ENCODE measurements at regions not wholly inside any gene's neighbourhood (a gene's known extent, or its start where the extent isn't known, plus 50 kb on each side); places are given as distances from the start of the nearest gene placed in this dataset.

DNA sequence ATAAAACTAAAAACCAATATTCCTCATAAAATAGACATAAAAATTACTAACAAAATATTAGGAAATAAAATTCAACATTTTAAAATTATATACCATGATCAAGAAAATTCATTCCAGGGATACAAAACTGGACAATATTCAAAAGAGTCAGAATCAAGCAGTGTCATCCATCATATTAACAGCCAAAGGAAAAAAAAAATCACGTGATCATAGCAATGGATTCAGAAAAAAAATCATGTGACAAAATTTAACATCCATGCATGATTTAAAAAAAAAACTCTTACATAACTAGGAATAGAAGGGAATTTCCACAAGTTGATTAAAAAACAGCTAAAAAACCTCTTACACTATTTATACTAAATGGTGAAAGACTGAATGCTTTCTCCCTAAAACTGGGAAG lies 95.3 kb upstream of the USP47 start:
- Histone ChIP-seq H3K9ac (ENCODE audit: insufficient read depth, low read length) (no peak overlapping the region), H3K4me2 (ENCODE audit: extremely low read depth, insufficient read depth, low read length) (no peak overlapping the region)

DNA sequence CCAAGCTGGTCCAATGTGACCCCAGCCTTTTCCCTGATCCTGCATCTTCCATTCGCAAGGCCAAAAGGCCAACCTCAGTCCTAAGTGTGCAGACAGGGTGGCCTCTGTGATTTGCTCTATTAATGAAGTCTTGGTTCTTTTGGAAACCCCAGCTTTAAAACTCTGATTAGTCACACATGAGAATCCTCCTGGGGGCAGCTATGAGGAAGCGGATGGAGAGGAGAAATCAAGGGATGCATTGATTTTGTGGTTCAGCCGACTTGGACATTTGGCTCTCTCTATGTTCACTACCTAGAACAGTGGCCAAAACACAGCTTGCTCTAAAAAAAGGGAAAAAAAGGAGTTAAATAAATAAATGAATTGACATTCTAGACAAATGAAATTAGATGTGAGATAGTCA lies 98.6 kb upstream of the USP47 start:
- no peaks in the 10 kb centered on the region for H3K9me3 ChIP-seq (ENCODE audit: control insufficient read depth, insufficient read depth, low read depth, low read length)
- H3K36me3 ChIP-seq (ENCODE audit: control insufficient read depth, insufficient read depth, low read length): no peaks in the 10 kb centered on the region
- no peak for TF ChIP-seq EZH2 (IDR thresholded peaks at IDR 0.05; ENCODE audit: low read length, missing control alignments)
- TF ChIP-seq, protein P1, sequence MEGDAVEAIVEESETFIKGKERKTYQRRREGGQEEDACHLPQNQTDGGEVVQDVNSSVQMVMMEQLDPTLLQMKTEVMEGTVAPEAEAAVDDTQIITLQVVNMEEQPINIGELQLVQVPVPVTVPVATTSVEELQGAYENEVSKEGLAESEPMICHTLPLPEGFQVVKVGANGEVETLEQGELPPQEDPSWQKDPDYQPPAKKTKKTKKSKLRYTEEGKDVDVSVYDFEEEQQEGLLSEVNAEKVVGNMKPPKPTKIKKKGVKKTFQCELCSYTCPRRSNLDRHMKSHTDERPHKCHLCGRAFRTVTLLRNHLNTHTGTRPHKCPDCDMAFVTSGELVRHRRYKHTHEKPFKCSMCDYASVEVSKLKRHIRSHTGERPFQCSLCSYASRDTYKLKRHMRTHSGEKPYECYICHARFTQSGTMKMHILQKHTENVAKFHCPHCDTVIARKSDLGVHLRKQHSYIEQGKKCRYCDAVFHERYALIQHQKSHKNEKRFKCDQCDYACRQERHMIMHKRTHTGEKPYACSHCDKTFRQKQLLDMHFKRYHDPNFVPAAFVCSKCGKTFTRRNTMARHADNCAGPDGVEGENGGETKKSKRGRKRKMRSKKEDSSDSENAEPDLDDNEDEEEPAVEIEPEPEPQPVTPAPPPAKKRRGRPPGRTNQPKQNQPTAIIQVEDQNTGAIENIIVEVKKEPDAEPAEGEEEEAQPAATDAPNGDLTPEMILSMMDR (conservative IDR thresholded peaks at IDR 0.05 in 1 of 2, IDR thresholded peaks at IDR 0.05 in 1 of 2; ENCODE audit: low read depth in 1 of 2, low read length in 2 of 2): no peak
- no peaks in the 10 kb centered on the region for H3K4me1 ChIP-seq (ENCODE audit: control insufficient read depth, extremely low read depth, insufficient read depth, low read length)
- H3K27me3 ChIP-seq (ENCODE audit: control insufficient read depth, insufficient read depth, low read length): no peaks in the 10 kb centered on the region
- H3K79me2 ChIP-seq (ENCODE audit: control insufficient read depth, insufficient read depth, low read length): no peaks in the 10 kb centered on the region
- H3K27ac ChIP-seq (ENCODE audit: insufficient read depth, low read length): no peak overlapping the region
- no peaks in the 10 kb centered on the region for H4K20me1 ChIP-seq (ENCODE audit: control insufficient read depth, extremely low read depth, insufficient read depth, low read length)
- H3K4me3 ChIP-seq (replicated peaks in 1 of 4; ENCODE audit: control extremely low read depth in 1 of 4, insufficient read depth in 1 of 4, low read depth in 3 of 4, low read length in 4 of 4): no peak overlapping the region
- no peak overlapping the region for H3K9ac ChIP-seq (ENCODE audit: insufficient read depth, low read length)
- H3K4me2 ChIP-seq (ENCODE audit: extremely low read depth, insufficient read depth, low read length): no peak overlapping the region
- DNase-seq (ENCODE audit: low read depth in 2 of 2): no peak
- H2AFZ ChIP-seq (ENCODE audit: low read length): no peak overlapping the region

More for the DNA sequence above, 95.3 kb upstream of the USP47 start:
- Histone ChIP-seq H3K27ac (ENCODE audit: insufficient read depth, low read length) (no peak overlapping the region), H3K4me3 (replicated peaks in 1 of 4; ENCODE audit: control extremely low read depth in 1 of 4, insufficient read depth in 1 of 4, low read depth in 3 of 4, low read length in 4 of 4) (no peak overlapping the region), H4K20me1 (ENCODE audit: control insufficient read depth, extremely low read depth, insufficient read depth, low read length) (no peaks in the 10 kb centered on the region), H3K27me3 (ENCODE audit: control insufficient read depth, insufficient read depth, low read length) (no peaks in the 10 kb centered on the region), H3K9me3 (ENCODE audit: control insufficient read depth, insufficient read depth, low read depth, low read length) (no peaks in the 10 kb centered on the region), H3K36me3 (ENCODE audit: control insufficient read depth, insufficient read depth, low read length) (no peaks in the 10 kb centered on the region), H3K4me1 (ENCODE audit: control insufficient read depth, extremely low read depth, insufficient read depth, low read length) (peaks cover 5% of the 10 kb centered on the region), H2AFZ (ENCODE audit: low read length) (no peak overlapping the region), H3K79me2 (ENCODE audit: control insufficient read depth, insufficient read depth, low read length) (no peaks in the 10 kb centered on the region)
- no peak for TF ChIP-seq EZH2 (IDR thresholded peaks at IDR 0.05; ENCODE audit: low read length, missing control alignments)
- TF ChIP-seq, protein P1 (conservative IDR thresholded peaks at IDR 0.05 in 1 of 2, IDR thresholded peaks at IDR 0.05 in 1 of 2; ENCODE audit: low read depth in 1 of 2, low read length in 2 of 2): no peak
- no peak for DNase-seq (ENCODE audit: low read depth in 2 of 2)

DNA sequence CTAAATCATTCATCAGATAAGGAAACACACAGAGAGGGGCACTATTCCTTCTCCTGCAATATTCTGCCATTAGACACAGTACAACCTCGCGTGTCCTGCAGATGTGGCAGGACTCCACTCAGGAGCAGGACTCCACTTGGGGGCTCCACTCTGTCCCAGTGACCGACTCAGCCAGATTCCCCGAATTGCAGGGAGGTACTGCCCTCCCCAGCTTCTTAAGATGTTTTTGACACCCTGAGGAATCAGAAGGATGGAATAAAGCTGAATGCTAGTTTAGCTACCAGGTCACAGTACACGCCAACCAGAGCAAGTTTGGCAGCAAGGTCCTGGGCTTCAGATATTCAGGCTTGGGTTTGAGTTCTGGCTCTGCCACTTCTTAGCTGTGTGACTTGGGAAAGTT lies 99.3 kb upstream of the USP47 start:
- Histone ChIP-seq H3K4me3 (replicated peaks in 1 of 4; ENCODE audit: control extremely low read depth in 1 of 4, insufficient read depth in 1 of 4, low read depth in 3 of 4, low read length in 4 of 4) (no peak overlapping the region), H3K79me2 (ENCODE audit: control insufficient read depth, insufficient read depth, low read length) (no peaks in the 10 kb centered on the region), H3K4me1 (ENCODE audit: control insufficient read depth, extremely low read depth, insufficient read depth, low read length) (no peaks in the 10 kb centered on the region), H3K36me3 (ENCODE audit: control insufficient read depth, insufficient read depth, low read length) (no peaks in the 10 kb centered on the region), H2AFZ (ENCODE audit: low read length) (no peak overlapping the region), H3K9me3 (ENCODE audit: control insufficient read depth, insufficient read depth, low read depth, low read length) (no peaks in the 10 kb centered on the region), H3K9ac (ENCODE audit: insufficient read depth, low read length) (no peak overlapping the region), H3K27me3 (ENCODE audit: control insufficient read depth, insufficient read depth, low read length) (no peaks in the 10 kb centered on the region), H3K27ac (ENCODE audit: insufficient read depth, low read length) (no peak overlapping the region), H4K20me1 (ENCODE audit: control insufficient read depth, extremely low read depth, insufficient read depth, low read length) (no peaks in the 10 kb centered on the region), H3K4me2 (ENCODE audit: extremely low read depth, insufficient read depth, low read length) (no peak overlapping the region)
- TF ChIP-seq, protein P1 (conservative IDR thresholded peaks at IDR 0.05 in 1 of 2, IDR thresholded peaks at IDR 0.05 in 1 of 2; ENCODE audit: low read depth in 1 of 2, low read length in 2 of 2): no peak
- TF ChIP-seq EZH2 (IDR thresholded peaks at IDR 0.05; ENCODE audit: low read length, missing control alignments): no peak
- DNase-seq (ENCODE audit: low read depth in 2 of 2): no peak

All from fibroblast of lung (primary cell).